ENCODE measurements at regions not wholly inside any gene's neighbourhood (a gene's known extent, or its start where the extent isn't known, plus 50 kb on each side); places are given as distances from the start of the nearest gene placed in this dataset.
"Not testable (repeated sequence)": the region's sequence is repeated elsewhere in the genome, so short reads cannot be mapped to it uniquely, and the experiment has no call there.

- H3K36me3 ChIP-seq (ENCODE audit: insufficient read depth, low read length) = no peaks in the 10 kb centered on the region
- H3K4me3 ChIP-seq (ENCODE audit: low read length) = no peak overlapping the region
- no peaks in the 10 kb centered on the region for H3K9me3 ChIP-seq (replicated peaks; ENCODE audit: low read length)
- H3K9ac ChIP-seq (ENCODE audit: low read depth, low read length) = no peak overlapping the region
- H3K27me3 ChIP-seq (ENCODE audit: control insufficient read depth, insufficient read depth, low read length) = no peaks in the 10 kb centered on the region
- no peaks in the 10 kb centered on the region for H3K4me1 ChIP-seq (ENCODE audit: control insufficient read depth, insufficient read depth, low read length)
- no peak overlapping the region for H3K4me2 ChIP-seq (ENCODE audit: low read length)
Measured at GRCh38 chr4:106809076-106809475, 227.0 kb downstream of the DKK2 start.

GRCh38 chr4:106806158-106806797 lies 229.8 kb downstream of the DKK2 start:
- Histone ChIP-seq H3K4me3 (ENCODE audit: low read length) (no peak overlapping the region), H3K27me3 (ENCODE audit: control insufficient read depth, insufficient read depth, low read length) (no peaks in the 10 kb centered on the region), H3K4me1 (ENCODE audit: control insufficient read depth, insufficient read depth, low read length) (peaks cover 3% of the 10 kb centered on the region), H3K4me2 (ENCODE audit: low read length) (no peak overlapping the region), H3K9me3 (replicated peaks; ENCODE audit: low read length) (no peaks in the 10 kb centered on the region), H3K36me3 (ENCODE audit: insufficient read depth, low read length) (no peaks in the 10 kb centered on the region), H3K9ac (ENCODE audit: low read depth, low read length) (no peak overlapping the region)

- Histone ChIP-seq H3K9ac (ENCODE audit: low read depth, low read length) (no peak overlapping the region), H3K36me3 (ENCODE audit: insufficient read depth, low read length) (no peaks in the 10 kb centered on the region), H3K4me1 (ENCODE audit: control insufficient read depth, insufficient read depth, low read length) (peaks cover 3% of the 10 kb centered on the region), H3K9me3 (replicated peaks; ENCODE audit: low read length) (no peaks in the 10 kb centered on the region), H3K4me3 (ENCODE audit: low read length) (no peak overlapping the region), H3K27me3 (ENCODE audit: control insufficient read depth, insufficient read depth, low read length) (no peaks in the 10 kb centered on the region), H3K4me2 (ENCODE audit: low read length) (no peak overlapping the region)
Measured at GRCh38 chr4:106803083-106803482, 233.0 kb downstream of the DKK2 start.

- Histone ChIP-seq H3K9ac (ENCODE audit: low read depth, low read length) (no peak overlapping the region), H3K27me3 (ENCODE audit: control insufficient read depth, insufficient read depth, low read length) (no peaks in the 10 kb centered on the region), H3K4me1 (ENCODE audit: control insufficient read depth, insufficient read depth, low read length) (peaks cover 3% of the 10 kb centered on the region), H3K36me3 (ENCODE audit: insufficient read depth, low read length) (no peaks in the 10 kb centered on the region), H3K4me3 (ENCODE audit: low read length) (no peak overlapping the region), H3K4me2 (ENCODE audit: low read length) (no peak overlapping the region), H3K9me3 (replicated peaks; ENCODE audit: low read length) (no peaks in the 10 kb centered on the region)
Measured at GRCh38 chr4:106801386-106801785, 234.7 kb downstream of the DKK2 start.

GRCh38 chr4:106796876-106797275 lies 239.2 kb downstream of the DKK2 start:
- Histone ChIP-seq H3K27me3 (ENCODE audit: control insufficient read depth, insufficient read depth, low read length) (no peaks in the 10 kb centered on the region), H3K4me3 (ENCODE audit: low read length) (no peak overlapping the region), H3K9me3 (replicated peaks; ENCODE audit: low read length) (no peaks in the 10 kb centered on the region), H3K36me3 (ENCODE audit: insufficient read depth, low read length) (no peaks in the 10 kb centered on the region), H3K4me2 (ENCODE audit: low read length) (no peak overlapping the region), H3K9ac (ENCODE audit: low read depth, low read length) (no peak overlapping the region), H3K4me1 (ENCODE audit: control insufficient read depth, insufficient read depth, low read length) (no peaks in the 10 kb centered on the region)

GRCh38 chr4:106795326-106795725 lies 240.8 kb downstream of the DKK2 start:
- no peaks in the 10 kb centered on the region for H3K9me3 ChIP-seq (replicated peaks; ENCODE audit: low read length)
- H3K4me2 ChIP-seq (ENCODE audit: low read length) = no peak overlapping the region
- no peak overlapping the region for H3K4me3 ChIP-seq (ENCODE audit: low read length)
- no peaks in the 10 kb centered on the region for H3K27me3 ChIP-seq (ENCODE audit: control insufficient read depth, insufficient read depth, low read length)
- H3K4me1 ChIP-seq (ENCODE audit: control insufficient read depth, insufficient read depth, low read length) = no peaks in the 10 kb centered on the region
- no peak overlapping the region for H3K9ac ChIP-seq (ENCODE audit: low read depth, low read length)
- no peaks in the 10 kb centered on the region for H3K36me3 ChIP-seq (ENCODE audit: insufficient read depth, low read length)

GRCh38 chr4:106793933-106794332 lies 242.2 kb downstream of the DKK2 start:
- H3K4me1 ChIP-seq (ENCODE audit: control insufficient read depth, insufficient read depth, low read length) = no peaks in the 10 kb centered on the region
- H3K36me3 ChIP-seq (ENCODE audit: insufficient read depth, low read length) = no peaks in the 10 kb centered on the region
- H3K27me3 ChIP-seq (ENCODE audit: control insufficient read depth, insufficient read depth, low read length) = no peaks in the 10 kb centered on the region

GRCh38 chr4:106775636-106776035 lies 260.5 kb downstream of the DKK2 start:
- Histone ChIP-seq H3K9me3 (replicated peaks; ENCODE audit: low read length) (no peaks in the 10 kb centered on the region), H3K36me3 (ENCODE audit: insufficient read depth, low read length) (no peaks in the 10 kb centered on the region), H3K27me3 (ENCODE audit: control insufficient read depth, insufficient read depth, low read length) (no peaks in the 10 kb centered on the region), H3K9ac (ENCODE audit: low read depth, low read length) (no peak overlapping the region), H3K4me2 (ENCODE audit: low read length) (no peak overlapping the region), H3K4me1 (ENCODE audit: control insufficient read depth, insufficient read depth, low read length) (peaks cover 3% of the 10 kb centered on the region), H3K4me3 (ENCODE audit: low read length) (no peak overlapping the region)

More at GRCh38 chr4:106793933-106794332, 242.2 kb downstream of the DKK2 start:
- no peak overlapping the region for H3K4me3 ChIP-seq (ENCODE audit: low read length)
- H3K4me2 ChIP-seq (ENCODE audit: low read length) = no peak overlapping the region
- H3K9ac ChIP-seq (ENCODE audit: low read depth, low read length) = no peak overlapping the region
- no peaks in the 10 kb centered on the region for H3K9me3 ChIP-seq (replicated peaks; ENCODE audit: low read length)

GRCh38 chr4:106774055-106774454 lies 262.1 kb downstream of the DKK2 start:
- H3K9me3 ChIP-seq (replicated peaks; ENCODE audit: low read length); H3K4me1 ChIP-seq (ENCODE audit: control insufficient read depth, insufficient read depth, low read length); H3K36me3 ChIP-seq (ENCODE audit: insufficient read depth, low read length); H3K9ac ChIP-seq (ENCODE audit: low read depth, low read length); H3K4me3 ChIP-seq (ENCODE audit: low read length); H3K4me2 ChIP-seq (ENCODE audit: low read length); H3K27me3 ChIP-seq (ENCODE audit: control insufficient read depth, insufficient read depth, low read length): not testable (repeated sequence)

- Histone ChIP-seq H3K36me3 (ENCODE audit: insufficient read depth, low read length) (no peaks in the 10 kb centered on the region), H3K4me2 (ENCODE audit: low read length) (no peak overlapping the region), H3K9me3 (replicated peaks; ENCODE audit: low read length) (no peaks in the 10 kb centered on the region), H3K4me1 (ENCODE audit: control insufficient read depth, insufficient read depth, low read length) (peaks cover 4% of the 10 kb centered on the region), H3K4me3 (ENCODE audit: low read length) (no peak overlapping the region), H3K27me3 (ENCODE audit: control insufficient read depth, insufficient read depth, low read length) (no peaks in the 10 kb centered on the region), H3K9ac (ENCODE audit: low read depth, low read length) (no peak overlapping the region)
Measured at GRCh38 chr4:106773076-106773905, 262.8 kb downstream of the DKK2 start.

GRCh38 chr4:106767991-106768390 lies 268.1 kb downstream of the DKK2 start:
- Histone ChIP-seq H3K4me1 (ENCODE audit: control insufficient read depth, insufficient read depth, low read length) (peaks cover 12% of the 10 kb centered on the region), H3K4me3 (ENCODE audit: low read length) (no peak overlapping the region), H3K9me3 (replicated peaks; ENCODE audit: low read length) (no peaks in the 10 kb centered on the region), H3K36me3 (ENCODE audit: insufficient read depth, low read length) (no peaks in the 10 kb centered on the region), H3K4me2 (ENCODE audit: low read length) (no peak overlapping the region), H3K27me3 (ENCODE audit: control insufficient read depth, insufficient read depth, low read length) (no peaks in the 10 kb centered on the region), H3K9ac (ENCODE audit: low read depth, low read length) (no peak overlapping the region)

GRCh38 chr4:106766519-106766918 lies 269.6 kb downstream of the DKK2 start:
- no peaks in the 10 kb centered on the region for H3K27me3 ChIP-seq (ENCODE audit: control insufficient read depth, insufficient read depth, low read length)
- no peak overlapping the region for H3K9ac ChIP-seq (ENCODE audit: low read depth, low read length)
- no peaks in the 10 kb centered on the region for H3K36me3 ChIP-seq (ENCODE audit: insufficient read depth, low read length)
- H3K9me3 ChIP-seq (replicated peaks; ENCODE audit: low read length) = no peaks in the 10 kb centered on the region
- no peak overlapping the region for H3K4me3 ChIP-seq (ENCODE audit: low read length)
- H3K4me1 ChIP-seq (ENCODE audit: control insufficient read depth, insufficient read depth, low read length) = peaks cover 12% of the 10 kb centered on the region
- no peak overlapping the region for H3K4me2 ChIP-seq (ENCODE audit: low read length)
